ENCODE measurements at regions not wholly inside any gene's neighbourhood (a gene's known extent, or its start where the extent isn't known, plus 50 kb on each side); places are given as distances from the start of the nearest gene placed in this dataset.

DNA sequence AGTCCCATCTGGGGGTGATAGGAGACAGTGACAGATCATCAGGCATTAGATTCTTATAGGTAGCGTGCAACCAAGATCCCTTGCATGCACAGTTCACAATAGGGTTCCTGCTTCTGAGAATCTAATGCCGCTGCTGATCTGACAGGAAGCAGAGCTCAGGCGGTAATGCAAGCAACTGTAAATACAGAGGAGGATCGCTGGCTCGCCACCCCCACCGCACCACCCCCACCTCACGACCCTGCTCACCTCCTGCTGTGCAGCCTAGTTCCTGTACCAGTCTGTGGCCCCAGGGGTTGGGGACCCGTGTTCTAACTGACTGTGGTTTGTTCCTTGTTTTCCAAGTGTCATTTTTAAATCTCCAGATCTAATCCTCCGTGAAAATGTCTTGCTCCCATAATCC is 89.0 kb upstream of the MAPK10 start:
- H3K4me3 ChIP-seq (ENCODE audit: low read depth in 1 of 2, low read length in 1 of 2), result no peak overlapping the region
- H3K27me3 ChIP-seq, result no peaks in the 10 kb centered on the region
- H3K9me3 ChIP-seq, result no peaks in the 10 kb centered on the region
- TF ChIP-seq, protein P1, sequence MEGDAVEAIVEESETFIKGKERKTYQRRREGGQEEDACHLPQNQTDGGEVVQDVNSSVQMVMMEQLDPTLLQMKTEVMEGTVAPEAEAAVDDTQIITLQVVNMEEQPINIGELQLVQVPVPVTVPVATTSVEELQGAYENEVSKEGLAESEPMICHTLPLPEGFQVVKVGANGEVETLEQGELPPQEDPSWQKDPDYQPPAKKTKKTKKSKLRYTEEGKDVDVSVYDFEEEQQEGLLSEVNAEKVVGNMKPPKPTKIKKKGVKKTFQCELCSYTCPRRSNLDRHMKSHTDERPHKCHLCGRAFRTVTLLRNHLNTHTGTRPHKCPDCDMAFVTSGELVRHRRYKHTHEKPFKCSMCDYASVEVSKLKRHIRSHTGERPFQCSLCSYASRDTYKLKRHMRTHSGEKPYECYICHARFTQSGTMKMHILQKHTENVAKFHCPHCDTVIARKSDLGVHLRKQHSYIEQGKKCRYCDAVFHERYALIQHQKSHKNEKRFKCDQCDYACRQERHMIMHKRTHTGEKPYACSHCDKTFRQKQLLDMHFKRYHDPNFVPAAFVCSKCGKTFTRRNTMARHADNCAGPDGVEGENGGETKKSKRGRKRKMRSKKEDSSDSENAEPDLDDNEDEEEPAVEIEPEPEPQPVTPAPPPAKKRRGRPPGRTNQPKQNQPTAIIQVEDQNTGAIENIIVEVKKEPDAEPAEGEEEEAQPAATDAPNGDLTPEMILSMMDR (IDR thresholded peaks at IDR 0.05), result no peak
- H3K4me1 ChIP-seq (ENCODE audit: control insufficient read depth in 1 of 2, insufficient read depth in 1 of 2, low read depth in 1 of 2, low read length in 1 of 2), result no peaks in the 10 kb centered on the region
- H3K27ac ChIP-seq, result no peak overlapping the region
- H3K36me3 ChIP-seq, result no peaks in the 10 kb centered on the region

- no peak overlapping the region for H3K4me3 ChIP-seq (ENCODE audit: low read depth in 1 of 2, low read length in 1 of 2)
- no peaks in the 10 kb centered on the region for H3K27me3 ChIP-seq
- H3K27ac ChIP-seq, result no peak overlapping the region
- TF ChIP-seq, protein P1 (IDR thresholded peaks at IDR 0.05), result no peak
- no peaks in the 10 kb centered on the region for H3K9me3 ChIP-seq
- no peaks in the 10 kb centered on the region for H3K4me1 ChIP-seq (ENCODE audit: control insufficient read depth in 1 of 2, insufficient read depth in 1 of 2, low read depth in 1 of 2, low read length in 1 of 2)
- H3K36me3 ChIP-seq, result no peaks in the 10 kb centered on the region
Measured at GRCh38 chr4:86449746-86450588, 90.1 kb upstream of the MAPK10 start.

DNA sequence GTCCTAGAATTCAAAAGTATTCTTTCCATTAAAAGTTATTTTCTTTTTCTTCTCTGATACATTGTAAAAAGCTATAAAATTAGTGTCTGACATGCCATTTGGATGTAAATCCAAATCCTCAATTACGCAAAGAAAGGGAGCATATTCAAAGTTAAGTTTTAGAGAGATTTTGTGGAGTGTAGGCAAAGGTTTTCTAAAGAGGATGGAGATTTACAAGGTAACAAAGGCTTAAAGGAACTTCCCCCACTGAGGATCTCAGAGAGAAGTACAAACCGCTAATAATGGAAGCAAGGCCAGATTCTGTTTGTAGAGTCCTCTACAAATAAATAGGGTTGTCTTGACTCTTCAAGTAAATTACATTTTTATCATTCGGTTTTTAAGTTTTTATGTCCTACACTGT is 91.0 kb upstream of the MAPK10 start:
- Histone ChIP-seq H3K27me3 (no peaks in the 10 kb centered on the region), H3K36me3 (no peaks in the 10 kb centered on the region), H3K4me1 (ENCODE audit: control insufficient read depth in 1 of 2, insufficient read depth in 1 of 2, low read depth in 1 of 2, low read length in 1 of 2) (no peaks in the 10 kb centered on the region), H3K9me3 (no peaks in the 10 kb centered on the region), H3K4me3 (ENCODE audit: low read depth in 1 of 2, low read length in 1 of 2) (no peak overlapping the region), H3K27ac (no peak overlapping the region)
- TF ChIP-seq, protein P1 (IDR thresholded peaks at IDR 0.05), result no peak

DNA sequence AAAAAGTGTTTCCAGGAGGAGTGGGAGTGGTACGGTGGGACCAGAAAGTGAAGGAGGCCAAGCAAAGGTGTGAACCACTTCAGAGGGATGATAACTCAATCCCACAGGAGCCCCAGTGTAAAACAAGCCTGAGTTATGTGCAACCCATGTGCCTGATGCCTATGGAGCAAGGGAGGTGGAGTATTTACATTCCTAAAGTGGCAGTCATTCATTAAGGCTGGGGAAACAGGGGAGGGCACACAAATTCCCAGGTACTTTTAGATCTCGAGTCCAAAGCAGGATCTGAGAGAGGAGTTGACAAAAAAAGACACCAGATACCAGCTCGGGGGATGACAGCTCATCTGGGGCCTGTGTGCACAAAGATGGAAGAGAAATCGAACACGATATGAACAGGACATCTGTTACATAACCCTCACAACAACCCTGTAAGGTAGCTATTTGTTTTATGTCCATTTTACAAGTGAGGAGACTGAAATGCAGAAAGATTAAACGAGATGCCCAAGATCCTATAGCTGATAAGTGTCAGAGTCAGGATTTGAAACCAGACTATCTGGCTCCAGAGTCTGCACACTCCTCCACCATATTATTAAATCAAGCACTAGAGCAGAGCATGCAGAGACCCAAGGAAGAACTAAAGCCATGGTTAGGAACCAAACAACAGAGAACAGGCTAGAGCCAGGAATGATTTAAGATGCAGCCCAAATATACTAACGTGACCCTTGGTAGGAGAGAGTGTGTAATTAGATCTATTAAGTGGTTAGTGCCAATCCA is 91.9 kb upstream of the MAPK10 start:
- no peak overlapping the region for H3K27ac ChIP-seq
- H3K36me3 ChIP-seq, result no peaks in the 10 kb centered on the region
- H3K27me3 ChIP-seq, result no peaks in the 10 kb centered on the region
- no peak overlapping the region for H3K4me3 ChIP-seq (ENCODE audit: low read depth in 1 of 2, low read length in 1 of 2)
- H3K4me1 ChIP-seq (ENCODE audit: control insufficient read depth in 1 of 2, insufficient read depth in 1 of 2, low read depth in 1 of 2, low read length in 1 of 2), result no peaks in the 10 kb centered on the region
- TF ChIP-seq, protein P1 (IDR thresholded peaks at IDR 0.05), result no peak
- no peaks in the 10 kb centered on the region for H3K9me3 ChIP-seq

DNA sequence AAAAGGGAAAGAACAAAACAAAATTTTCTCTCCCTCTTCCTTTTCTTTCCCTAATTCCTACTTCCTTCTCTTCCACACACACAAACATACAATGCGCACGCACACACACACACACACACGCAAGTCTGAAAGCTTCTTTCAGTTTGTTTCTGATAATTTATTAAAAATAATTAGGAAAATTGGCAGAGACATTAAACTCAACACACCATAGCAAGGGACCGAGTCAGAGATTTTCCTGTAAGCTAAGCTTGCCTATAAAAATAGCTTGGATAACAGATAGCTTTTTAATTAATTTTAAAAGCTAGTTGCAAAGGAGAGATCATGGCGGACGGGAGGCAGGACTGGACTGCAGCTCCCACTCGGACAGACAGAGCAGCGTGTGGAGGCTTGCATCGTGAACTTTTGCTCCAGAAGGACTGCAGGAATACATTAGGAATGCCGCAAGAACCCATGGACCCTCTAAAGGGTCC is 92.6 kb upstream of the MAPK10 start:
- no peaks in the 10 kb centered on the region for H3K27me3 ChIP-seq
- no peaks in the 10 kb centered on the region for H3K36me3 ChIP-seq
- no peaks in the 10 kb centered on the region for H3K4me1 ChIP-seq (ENCODE audit: control insufficient read depth in 1 of 2, insufficient read depth in 1 of 2, low read depth in 1 of 2, low read length in 1 of 2)
- no peak overlapping the region for H3K4me3 ChIP-seq (ENCODE audit: low read depth in 1 of 2, low read length in 1 of 2)
- TF ChIP-seq, protein P1 (IDR thresholded peaks at IDR 0.05), result no peak
- no peak overlapping the region for H3K27ac ChIP-seq
- no peaks in the 10 kb centered on the region for H3K9me3 ChIP-seq
